DMS153 treated with DMSO at 0.1 percent for 48 hours (cell line): ENCODE measurements at regions not wholly inside any gene's neighbourhood (a gene's known extent, or its start where the extent isn't known, plus 50 kb on each side); places are given as distances from the start of the nearest gene placed in this dataset.
"Not testable (repeated sequence)": the region's sequence is repeated elsewhere in the genome, so short reads cannot be mapped to it uniquely, and the experiment has no call there.

Experiments
- DNase-seq: peaks from one replicate; lab custom pipeline; 2025; ENCODE audit not compliant: unreplicated experiment; lab: John Stamatoyannopoulos, UW

DNA sequence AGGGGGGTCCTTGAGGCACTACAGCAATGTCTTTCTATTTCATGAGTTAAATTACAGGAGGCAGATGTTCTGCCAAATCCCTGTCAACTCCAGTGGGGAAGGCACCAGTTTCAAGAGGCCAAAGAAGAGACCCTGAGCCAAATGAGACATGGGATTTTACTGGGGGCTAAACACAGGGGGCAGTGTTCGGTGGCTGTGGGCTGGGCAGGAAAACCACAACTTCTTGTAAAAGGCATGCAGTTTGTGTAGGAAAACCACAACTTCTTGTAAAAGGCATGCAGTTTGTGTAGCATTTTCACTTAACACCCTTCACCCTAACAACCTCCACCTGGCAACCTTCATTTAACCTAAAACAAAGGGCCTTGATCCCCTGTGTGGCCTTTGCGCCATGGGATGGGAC is 61.0 kb downstream of the POLR2M start:
- no peak for DNase-seq

- DNase-seq: no peak
Measured at GRCh38 chr15:57769266-57769665, 62.8 kb downstream of the POLR2M start.

- DNase-seq: no peak
Measured at GRCh38 chr15:57770495-57770894, 64.0 kb downstream of the POLR2M start.

DNA sequence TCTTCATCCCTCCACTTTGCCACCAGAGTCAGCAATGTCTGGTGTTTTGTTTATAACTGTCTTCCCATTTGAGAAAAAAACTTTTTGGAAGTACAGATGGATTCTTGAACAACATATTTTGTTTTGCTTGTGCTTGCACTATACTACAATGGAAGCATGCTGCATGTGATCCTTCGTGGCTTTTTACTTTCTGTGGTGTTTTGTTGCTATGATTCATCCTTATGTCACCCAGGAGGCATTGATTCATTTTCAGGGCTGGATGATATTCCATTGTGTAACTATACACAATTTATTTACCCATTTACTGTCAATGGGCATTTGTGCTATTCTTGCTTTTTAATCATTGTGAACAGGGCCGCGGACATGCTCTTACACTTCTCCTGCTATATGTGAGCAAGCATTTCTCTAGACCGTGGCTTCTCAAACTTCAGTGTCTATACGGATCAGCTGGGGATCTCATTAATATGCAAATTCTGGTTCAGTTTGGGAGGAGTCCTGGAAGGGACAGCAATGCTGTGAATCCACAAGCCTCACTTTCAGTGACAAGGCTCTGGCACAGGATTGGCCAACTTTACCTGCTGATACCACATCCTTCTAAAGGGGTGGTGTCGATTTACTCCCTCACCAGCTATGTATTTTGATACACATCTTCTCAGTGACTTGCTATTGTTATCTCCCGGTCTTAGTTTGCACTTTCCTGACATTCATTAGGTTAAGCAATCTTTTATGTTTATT is 65.9 kb downstream of the POLR2M start:
- DNase-seq: no peak

DNA sequence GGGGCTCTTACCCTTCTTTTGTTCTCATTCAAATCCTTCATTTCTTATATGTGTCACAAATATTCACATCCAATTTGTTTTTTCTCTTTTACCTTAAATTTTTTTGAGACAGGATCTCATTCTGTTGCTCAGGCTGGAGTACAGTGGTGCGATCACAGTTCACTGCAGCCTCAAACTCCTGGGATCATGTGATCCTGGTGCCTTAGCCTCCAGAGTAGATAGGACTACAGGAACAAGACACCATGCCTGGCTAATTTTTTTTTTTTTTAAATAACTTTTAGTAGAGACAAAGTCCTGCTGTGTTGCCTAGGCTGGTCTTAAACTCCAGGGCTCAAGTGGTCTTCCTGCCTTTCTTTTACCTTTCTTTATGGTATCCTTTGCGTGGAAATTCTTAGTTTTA is 66.5 kb downstream of the POLR2M start:
- no peak for DNase-seq

GRCh38 chr15:57777003-57777402 is 70.5 kb downstream of the POLR2M start:
- no peak for DNase-seq

GRCh38 chr15:57780471-57780870 is 74.0 kb downstream of the POLR2M start:
- no peak for DNase-seq

DNA sequence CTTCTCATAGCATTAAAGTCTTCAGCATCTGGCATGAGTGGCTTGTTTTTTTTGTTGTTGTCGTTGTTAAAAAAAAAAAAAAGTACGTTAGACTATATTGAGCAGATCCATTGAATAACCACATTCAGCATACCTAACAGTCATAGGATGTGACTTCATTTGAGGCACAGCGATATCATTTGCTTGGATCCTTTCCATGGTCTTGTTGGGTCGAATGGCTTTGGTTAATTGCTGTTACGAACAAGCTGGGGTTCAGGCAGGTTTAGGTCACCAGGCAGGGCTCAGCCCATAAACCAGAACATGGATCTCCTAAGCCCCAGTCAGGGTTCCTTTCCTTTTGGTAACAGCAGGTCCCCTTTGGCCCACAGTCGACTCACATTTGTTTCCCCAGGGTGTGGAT is 76.2 kb downstream of the POLR2M start:
- DNase-seq: no peak

GRCh38 chr15:57784081-57784511 is 77.6 kb downstream of the POLR2M start:
- DNase-seq: no peak

DNA sequence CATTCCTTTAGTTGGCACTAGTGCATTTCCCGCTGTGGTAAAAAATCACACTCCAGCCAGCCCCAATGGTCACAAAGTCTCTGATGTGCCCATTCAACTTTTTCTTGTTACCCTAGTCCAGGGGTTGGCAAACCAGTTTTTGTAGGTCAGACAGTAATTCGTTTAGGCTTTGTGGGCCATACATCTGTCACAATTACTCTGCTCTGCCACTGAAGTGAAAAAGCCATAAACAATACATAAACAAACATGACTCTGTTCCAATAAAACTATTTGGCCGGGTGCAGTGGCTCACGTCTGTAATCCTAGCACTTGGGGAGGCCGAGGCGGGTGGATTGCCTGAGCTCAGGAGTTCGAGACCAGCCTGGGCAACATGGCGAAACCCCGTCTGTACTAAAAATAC is 78.5 kb downstream of the POLR2M start:
- no peak for DNase-seq

DNA sequence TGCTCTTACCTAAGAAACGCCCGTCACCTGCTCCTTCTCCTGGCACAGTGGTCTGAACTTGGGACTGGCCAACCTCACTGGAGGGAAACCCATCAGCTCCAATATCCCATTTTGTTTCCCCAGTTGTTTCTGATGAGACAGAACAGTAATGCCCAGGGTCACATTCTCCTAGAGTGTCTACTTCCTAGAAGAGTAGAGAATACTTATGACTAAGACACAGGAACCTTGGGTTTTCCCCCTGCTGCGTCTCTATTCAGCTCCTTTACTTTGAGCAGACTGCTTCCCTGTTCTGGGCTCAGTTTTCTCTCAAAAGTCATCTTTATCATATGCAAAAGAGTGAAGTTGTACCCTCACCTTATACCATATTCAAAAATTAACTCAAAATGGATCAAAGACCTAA is 79.4 kb downstream of the POLR2M start:
- DNase-seq: no peak

DNA sequence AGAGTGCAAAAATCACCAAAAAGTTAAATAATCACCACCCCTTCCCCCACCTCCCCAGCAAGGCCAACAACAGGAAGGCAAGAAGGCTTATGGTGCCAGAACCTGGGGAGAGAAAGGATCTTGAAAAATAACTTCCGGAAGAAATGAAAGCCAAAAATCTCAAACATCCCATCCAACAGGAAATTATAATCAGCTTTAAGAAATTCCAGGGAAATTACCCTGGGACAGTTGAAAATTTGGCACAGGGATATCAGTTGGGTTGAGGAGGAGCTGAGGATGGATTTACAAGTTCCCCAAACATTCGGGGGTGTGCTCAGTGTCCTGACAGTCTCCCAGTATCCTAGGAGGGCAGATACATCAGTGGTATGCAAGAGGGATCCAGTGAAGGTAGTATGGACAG is 82.7 kb downstream of the POLR2M start:
- DNase-seq: no peak

DNA sequence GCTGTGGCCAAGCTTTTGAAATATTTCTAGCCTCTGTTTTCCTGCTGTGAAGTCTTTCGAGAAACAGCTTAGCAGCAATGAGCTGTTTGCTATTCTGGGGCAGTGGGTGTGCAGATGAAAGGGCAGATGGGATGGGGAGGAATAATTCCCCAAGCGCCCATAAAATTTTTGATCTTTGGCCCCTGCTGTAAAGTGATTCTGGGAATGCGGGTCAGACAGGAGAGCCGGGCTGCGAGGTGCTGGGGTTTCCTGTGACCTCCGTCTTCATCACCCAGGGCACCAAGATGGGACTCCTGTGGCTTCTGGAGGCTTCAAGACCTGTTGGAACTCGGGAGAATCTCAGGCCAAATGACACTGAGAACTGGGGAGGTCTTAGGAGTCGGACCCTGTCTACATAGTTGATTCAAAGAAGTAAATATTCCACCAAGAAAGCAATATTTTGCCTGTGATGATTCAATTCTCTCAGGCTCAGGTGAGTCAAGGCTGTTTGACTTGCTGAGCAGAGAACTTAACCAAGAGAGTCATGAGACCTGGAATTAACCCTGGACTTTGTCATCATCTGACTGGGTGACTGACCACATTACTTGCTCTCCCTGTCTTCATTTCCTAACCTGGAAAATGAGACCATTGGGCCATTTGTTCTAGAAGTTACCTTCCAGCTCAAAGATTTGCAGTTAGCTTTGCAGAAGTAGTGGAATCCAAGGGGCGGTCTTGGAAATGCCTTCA is 86.4 kb downstream of the POLR2M start:
- DNase-seq: no peak

DNA sequence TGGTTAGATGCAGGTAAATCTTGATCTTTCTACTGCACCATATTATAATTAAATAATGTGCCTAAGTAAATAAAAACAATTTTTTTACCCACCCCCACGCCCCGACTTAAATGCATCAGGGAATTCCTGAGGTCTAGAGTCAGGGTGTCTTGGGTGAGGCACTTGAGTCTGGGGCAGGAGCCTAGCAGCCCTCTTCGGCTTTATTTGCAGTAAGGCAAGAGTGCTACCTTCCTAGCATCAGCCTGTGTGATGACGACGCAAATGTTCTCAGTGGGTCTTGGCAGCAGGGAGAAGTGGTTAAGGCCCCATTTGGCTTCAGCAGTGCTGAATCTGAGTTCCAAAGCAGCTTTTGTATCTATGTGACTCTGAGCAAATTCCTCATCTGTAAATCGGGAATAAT is 88.7 kb downstream of the POLR2M start:
- no peak for DNase-seq

- no peak for DNase-seq
Measured at GRCh38 chr15:57796146-57796545, 89.6 kb downstream of the POLR2M start.

GRCh38 chr15:57797110-57797509 is 90.6 kb downstream of the POLR2M start:
- DNase-seq: no peak

GRCh38 chr15:57797568-57798267 is 91.2 kb downstream of the POLR2M start:
- DNase-seq: no peak

GRCh38 chr15:57806003-57806402 is 99.5 kb downstream of the POLR2M start:
- DNase-seq: no peak

GRCh38 chr15:57809285-57809684 is 102.8 kb downstream of the POLR2M start:
- not testable (repeated sequence) for DNase-seq

DNA sequence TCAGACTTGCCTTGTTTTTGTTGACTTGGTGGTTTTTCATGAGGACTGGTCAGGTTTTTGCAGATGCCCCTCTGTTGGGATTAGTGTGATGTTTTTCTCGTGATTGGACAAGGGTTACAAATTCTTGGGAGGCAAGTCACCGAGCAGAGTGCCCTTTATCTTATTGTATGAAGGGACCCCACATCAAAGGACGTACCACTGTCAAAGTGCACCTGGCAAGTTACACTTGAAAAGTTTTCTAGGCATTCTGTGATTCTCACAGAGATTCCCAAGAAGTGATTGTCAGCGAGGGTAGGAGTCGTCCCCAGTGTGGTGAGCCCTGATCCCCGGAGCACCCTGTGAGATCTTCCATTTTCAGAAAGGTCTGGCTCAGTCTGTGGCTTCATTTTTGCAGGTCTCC is 110.1 kb downstream of the POLR2M start:
- DNase-seq: no peak

GRCh38 chr15:57819646-57820045 is 113.1 kb downstream of the POLR2M start:
- DNase-seq: no peak

- DNase-seq: no peak
Measured at GRCh38 chr15:57820119-57820518, 113.6 kb downstream of the POLR2M start.
